Mammary epithelial cell (primary cell): ENCODE measurements at regions not wholly inside any gene's neighbourhood (a gene's known extent, or its start where the extent isn't known, plus 50 kb on each side); places are given as distances from the start of the nearest gene placed in this dataset.

Experiments
- EZH2 ChIP-seq: IDR thresholded peaks from 2 replicates; pipeline ENCODE4 v1.6.1; 2012; ENCODE audit warnings: low read length, inconsistent platforms, borderline replicate concordance
- TF ChIP-seq, protein P1 (sequence below), 2 donors: IDR thresholded peaks in 1 of 2; conservative IDR thresholded peaks in 1 of 2; 2 replicates each; pipeline ENCODE4 v1.5.1; 2011 to 2012; ENCODE audit warnings: inconsistent platforms in 2 of 2, low read length in 2 of 2, mild to moderate bottlenecking in 2 of 2, control low read depth in 1 of 2, low read depth in 1 of 2; ENCODE audit not compliant: insufficient read depth in 1 of 2; ENCODE audit errors: extremely low read depth in 1 of 2

DNA sequence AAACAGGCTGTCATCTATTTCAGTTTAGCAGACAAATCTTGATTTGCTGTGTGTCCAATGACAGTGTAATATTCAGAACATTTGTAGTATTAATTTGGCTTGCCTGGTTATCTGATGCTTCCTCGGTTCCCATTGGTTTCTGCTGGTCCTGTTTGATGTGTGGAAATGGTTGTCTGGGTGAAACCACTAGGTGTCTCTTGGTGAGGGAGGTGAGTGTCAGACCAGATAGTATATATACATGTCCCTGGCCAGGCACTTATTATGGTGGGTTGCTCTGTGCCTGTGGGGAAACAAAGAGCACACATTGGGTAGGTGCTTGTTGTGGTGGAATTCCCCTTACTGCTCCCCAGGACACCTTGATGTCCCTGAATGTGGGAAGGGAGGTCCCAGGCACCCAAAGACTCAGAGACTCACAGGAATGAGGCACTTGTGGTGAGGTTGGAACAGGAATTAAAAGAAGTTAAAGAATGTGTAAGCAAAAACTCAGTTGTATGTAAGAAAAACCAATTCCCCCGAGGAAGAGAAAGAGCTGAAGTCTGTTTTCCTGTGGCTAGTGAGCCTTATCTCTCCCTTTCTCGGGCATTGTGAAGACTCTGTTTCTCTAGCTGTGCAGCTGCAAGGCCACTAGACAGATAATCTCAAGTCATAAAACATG is 1519.1 kb downstream of the BRINP3 start:
- TF ChIP-seq, protein P1, sequence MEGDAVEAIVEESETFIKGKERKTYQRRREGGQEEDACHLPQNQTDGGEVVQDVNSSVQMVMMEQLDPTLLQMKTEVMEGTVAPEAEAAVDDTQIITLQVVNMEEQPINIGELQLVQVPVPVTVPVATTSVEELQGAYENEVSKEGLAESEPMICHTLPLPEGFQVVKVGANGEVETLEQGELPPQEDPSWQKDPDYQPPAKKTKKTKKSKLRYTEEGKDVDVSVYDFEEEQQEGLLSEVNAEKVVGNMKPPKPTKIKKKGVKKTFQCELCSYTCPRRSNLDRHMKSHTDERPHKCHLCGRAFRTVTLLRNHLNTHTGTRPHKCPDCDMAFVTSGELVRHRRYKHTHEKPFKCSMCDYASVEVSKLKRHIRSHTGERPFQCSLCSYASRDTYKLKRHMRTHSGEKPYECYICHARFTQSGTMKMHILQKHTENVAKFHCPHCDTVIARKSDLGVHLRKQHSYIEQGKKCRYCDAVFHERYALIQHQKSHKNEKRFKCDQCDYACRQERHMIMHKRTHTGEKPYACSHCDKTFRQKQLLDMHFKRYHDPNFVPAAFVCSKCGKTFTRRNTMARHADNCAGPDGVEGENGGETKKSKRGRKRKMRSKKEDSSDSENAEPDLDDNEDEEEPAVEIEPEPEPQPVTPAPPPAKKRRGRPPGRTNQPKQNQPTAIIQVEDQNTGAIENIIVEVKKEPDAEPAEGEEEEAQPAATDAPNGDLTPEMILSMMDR (conservative IDR thresholded peaks at IDR 0.05 in 1 of 2, IDR thresholded peaks at IDR 0.05 in 1 of 2; ENCODE audit: extremely low read depth in 1 of 2, insufficient read depth in 1 of 2, low read depth in 1 of 2, low read length in 2 of 2), result no peak
- no peak for TF ChIP-seq EZH2
